Fibroblast of lung (primary cell): ENCODE measurements at regions not wholly inside any gene's neighbourhood (a gene's known extent, or its start where the extent isn't known, plus 50 kb on each side); places are given as distances from the start of the nearest gene placed in this dataset.

Source experiments
- DNase-seq, 2 donors: peaks; one replicate each; pipeline versions ENCODE4 v3.0.0 to v3.0.0-alpha.2; 2010; ENCODE audit warnings: low read depth in 2 of 2
- H2AFZ ChIP-seq: 2 replicates; pipeline ENCODE4 v1.5.1; 2012; ENCODE audit warnings: low read length, control low read depth, inconsistent platforms
- H3K27ac ChIP-seq: 2 replicates; pipeline ENCODE4 v1.5.1; 2011; ENCODE audit warnings: low read length, control low read depth; ENCODE audit not compliant: insufficient read depth
- H3K27me3 ChIP-seq: 2 replicates; pipeline ENCODE4 v1.5.1; 2011; ENCODE audit warnings: mild to moderate bottlenecking, low read length; ENCODE audit not compliant: control insufficient read depth, insufficient read depth
- H3K36me3 ChIP-seq: 2 replicates; pipeline ENCODE4 v1.5.1; 2011; ENCODE audit warnings: low read length; ENCODE audit not compliant: control insufficient read depth, insufficient read depth
- H3K4me1 ChIP-seq: 2 replicates; pipeline ENCODE4 v1.5.1; 2011; ENCODE audit warnings: low read length; ENCODE audit not compliant: control insufficient read depth, insufficient read depth; ENCODE audit errors: extremely low read depth
- H3K4me2 ChIP-seq: 2 replicates; pipeline ENCODE4 v1.5.1; 2011; ENCODE audit warnings: low read length, control low read depth; ENCODE audit not compliant: insufficient read depth; ENCODE audit errors: extremely low read depth
- H3K4me3 ChIP-seq, 4 experiments: fragments of 200-600 bp in 1 of 4; sonication (generic) in 1 of 4; replicated peaks in 1 of 4; 2 replicates each; pipeline ENCODE4 v1.5.1; 2011 to 2016; ENCODE audit warnings: low read length in 4 of 4, low read depth in 3 of 4, mild to moderate bottlenecking in 3 of 4, control low read depth in 2 of 4, inconsistent platforms in 1 of 4, mixed read lengths in 1 of 4; ENCODE audit not compliant: insufficient read depth in 1 of 4; ENCODE audit errors: control extremely low read depth in 1 of 4
- H3K79me2 ChIP-seq: 2 replicates; pipeline ENCODE4 v1.5.1; 2012; ENCODE audit warnings: mild to moderate bottlenecking, low read length, inconsistent platforms; ENCODE audit not compliant: control insufficient read depth, insufficient read depth
- H3K9ac ChIP-seq: 2 replicates; pipeline ENCODE4 v1.5.1; 2011; ENCODE audit warnings: mild to moderate bottlenecking, low read length, control low read depth; ENCODE audit not compliant: insufficient read depth
- H3K9me3 ChIP-seq: 2 replicates; pipeline ENCODE4 v1.5.1; 2012; ENCODE audit warnings: low read depth, low read length; ENCODE audit not compliant: control insufficient read depth, insufficient read depth
- H4K20me1 ChIP-seq: 2 replicates; pipeline ENCODE4 v1.5.1; 2011; ENCODE audit warnings: low read length; ENCODE audit not compliant: control insufficient read depth, insufficient read depth; ENCODE audit errors: extremely low read depth
- EZH2 ChIP-seq: IDR thresholded peaks from 2 replicates; pipeline ENCODE4 v1.5.1; 2012; ENCODE audit warnings: low read length, control low read depth, mild to moderate bottlenecking; ENCODE audit errors: missing control alignments
- TF ChIP-seq, protein P1 (sequence below), 2 donors: IDR thresholded peaks in 1 of 2; conservative IDR thresholded peaks in 1 of 2; 1 replicate in 1 of 2; 2 replicates in 1 of 2; pipeline ENCODE4 v1.5.1; 2011 to 2012; ENCODE audit warnings: low read length in 2 of 2, control low read depth in 1 of 2, inconsistent platforms in 1 of 2, low read depth in 1 of 2, mild to moderate bottlenecking in 1 of 2

DNA sequence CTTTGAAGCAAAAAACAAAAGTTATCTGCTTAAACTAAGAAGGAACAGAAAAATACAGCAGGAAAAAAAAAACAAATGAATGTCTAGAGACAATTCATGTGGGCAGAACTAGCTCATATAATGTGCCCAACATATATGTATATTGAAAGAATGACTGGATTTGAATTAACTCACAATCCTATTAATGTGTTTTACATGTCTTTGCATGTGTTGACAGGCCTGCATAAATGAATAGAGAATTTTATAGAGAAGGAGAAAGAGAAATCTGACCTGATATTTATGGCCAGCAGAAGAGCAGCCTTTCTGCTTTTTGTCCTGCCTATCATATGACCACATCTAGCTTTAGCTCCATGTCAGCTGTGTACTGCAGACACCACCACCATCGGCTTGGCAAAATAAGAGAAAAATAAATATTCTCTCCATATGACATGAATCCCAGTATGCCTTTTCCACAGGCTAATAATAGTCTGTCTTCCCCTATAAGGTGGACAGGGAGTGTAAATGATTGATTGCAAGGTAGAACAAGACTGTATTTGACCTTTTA, 171.5 kb upstream of the PALMD start:
- H3K4me3 ChIP-seq: no peak overlapping the region
- H3K4me2 ChIP-seq: no peak overlapping the region
- H3K9ac ChIP-seq: no peak overlapping the region
- no peaks in the 10 kb centered on the region for H3K9me3 ChIP-seq
- no peaks in the 10 kb centered on the region for H4K20me1 ChIP-seq
- H2AFZ ChIP-seq: no peak overlapping the region
- H3K4me1 ChIP-seq: no peaks in the 10 kb centered on the region
- H3K36me3 ChIP-seq: no peaks in the 10 kb centered on the region
- H3K27me3 ChIP-seq: no peaks in the 10 kb centered on the region
- H3K79me2 ChIP-seq: no peaks in the 10 kb centered on the region
- TF ChIP-seq, protein P1, sequence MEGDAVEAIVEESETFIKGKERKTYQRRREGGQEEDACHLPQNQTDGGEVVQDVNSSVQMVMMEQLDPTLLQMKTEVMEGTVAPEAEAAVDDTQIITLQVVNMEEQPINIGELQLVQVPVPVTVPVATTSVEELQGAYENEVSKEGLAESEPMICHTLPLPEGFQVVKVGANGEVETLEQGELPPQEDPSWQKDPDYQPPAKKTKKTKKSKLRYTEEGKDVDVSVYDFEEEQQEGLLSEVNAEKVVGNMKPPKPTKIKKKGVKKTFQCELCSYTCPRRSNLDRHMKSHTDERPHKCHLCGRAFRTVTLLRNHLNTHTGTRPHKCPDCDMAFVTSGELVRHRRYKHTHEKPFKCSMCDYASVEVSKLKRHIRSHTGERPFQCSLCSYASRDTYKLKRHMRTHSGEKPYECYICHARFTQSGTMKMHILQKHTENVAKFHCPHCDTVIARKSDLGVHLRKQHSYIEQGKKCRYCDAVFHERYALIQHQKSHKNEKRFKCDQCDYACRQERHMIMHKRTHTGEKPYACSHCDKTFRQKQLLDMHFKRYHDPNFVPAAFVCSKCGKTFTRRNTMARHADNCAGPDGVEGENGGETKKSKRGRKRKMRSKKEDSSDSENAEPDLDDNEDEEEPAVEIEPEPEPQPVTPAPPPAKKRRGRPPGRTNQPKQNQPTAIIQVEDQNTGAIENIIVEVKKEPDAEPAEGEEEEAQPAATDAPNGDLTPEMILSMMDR (conservative IDR thresholded peaks at IDR 0.05 in 1 of 2, IDR thresholded peaks at IDR 0.05 in 1 of 2; ENCODE audit: low read depth in 1 of 2, low read length in 2 of 2): no peak
- TF ChIP-seq EZH2: no peak
- H3K27ac ChIP-seq: no peak overlapping the region
- DNase-seq: no peak

DNA sequence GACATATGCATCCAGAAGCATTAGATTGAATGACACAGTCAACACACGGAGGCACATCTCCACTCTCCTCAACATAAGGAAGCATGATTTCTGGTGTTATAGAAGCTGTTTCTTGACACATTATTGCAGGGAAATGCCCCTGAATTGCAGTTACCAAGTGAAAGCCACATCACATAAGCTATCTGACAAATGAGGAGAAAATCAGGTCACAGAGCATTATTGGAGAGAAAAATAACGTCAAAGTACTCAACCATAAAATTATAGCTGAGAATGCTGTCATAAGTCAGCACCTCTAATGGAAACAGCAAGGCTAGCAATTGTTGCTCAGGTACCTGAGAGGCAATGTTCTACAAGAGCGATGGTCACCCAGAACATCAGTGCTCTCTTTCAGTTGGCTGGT, 169.9 kb upstream of the PALMD start:
- H3K9me3 ChIP-seq: no peaks in the 10 kb centered on the region
- H3K9ac ChIP-seq: no peak overlapping the region
- H3K27ac ChIP-seq: no peak overlapping the region
- H3K36me3 ChIP-seq: no peaks in the 10 kb centered on the region
- no peaks in the 10 kb centered on the region for H4K20me1 ChIP-seq
- TF ChIP-seq EZH2: no peak
- no peaks in the 10 kb centered on the region for H3K4me1 ChIP-seq
- H3K4me3 ChIP-seq: no peak overlapping the region
- no peak overlapping the region for H3K4me2 ChIP-seq
- H3K79me2 ChIP-seq: no peaks in the 10 kb centered on the region
- no peaks in the 10 kb centered on the region for H3K27me3 ChIP-seq
- H2AFZ ChIP-seq: no peak overlapping the region
- DNase-seq: no peak

DNA sequence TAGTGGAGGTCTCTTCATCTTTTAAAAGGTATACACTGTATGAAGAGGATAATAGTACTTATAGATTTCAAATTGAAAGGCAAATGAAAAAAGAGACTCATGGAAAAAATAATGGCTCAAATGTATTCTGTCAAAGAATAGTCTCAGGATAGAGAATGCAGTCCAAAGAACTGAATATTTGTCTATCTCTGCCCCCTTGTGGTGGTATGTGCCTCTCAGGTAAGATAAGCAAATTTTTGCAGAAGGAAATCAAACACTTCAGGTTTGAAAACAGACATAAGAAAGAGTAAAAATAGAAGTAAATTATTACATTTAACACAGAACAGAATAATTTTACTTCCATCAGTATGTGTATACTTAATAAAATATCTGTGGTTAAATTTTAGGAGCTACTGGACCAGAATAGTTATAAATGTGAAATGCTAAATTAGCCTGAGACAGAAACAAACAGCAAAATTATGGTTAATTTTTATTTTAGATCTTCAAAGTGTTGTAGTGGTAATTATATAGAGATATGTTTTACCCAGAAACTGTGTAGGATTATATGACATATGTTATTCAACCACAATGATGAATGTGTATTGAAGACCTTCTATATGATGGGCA, 164.4 kb upstream of the PALMD start:
- Histone ChIP-seq H3K4me3 (no peak overlapping the region), H3K4me2 (no peak overlapping the region), H2AFZ (no peak overlapping the region), H3K79me2 (no peaks in the 10 kb centered on the region), H3K9ac (no peak overlapping the region), H4K20me1 (no peaks in the 10 kb centered on the region), H3K36me3 (no peaks in the 10 kb centered on the region), H3K27ac (no peak overlapping the region), H3K4me1 (no peaks in the 10 kb centered on the region), H3K9me3 (no peaks in the 10 kb centered on the region), H3K27me3 (no peaks in the 10 kb centered on the region)
- DNase-seq: peak; percentile 57 to 77
- no peak for TF ChIP-seq EZH2
- TF ChIP-seq, protein P1 (conservative IDR thresholded peaks at IDR 0.05 in 1 of 2, IDR thresholded peaks at IDR 0.05 in 1 of 2; ENCODE audit: low read depth in 1 of 2, low read length in 2 of 2): peak; percentile 70 to 75
